Uterus (tissue), 2 donors: ENCODE measurements at regions not wholly inside any gene's neighbourhood (a gene's known extent, or its start where the extent isn't known, plus 50 kb on each side); places are given as distances from the start of the nearest gene placed in this dataset.

Source experiments
- CTCF ChIP-seq, 4 experiments: fragments of 200-600 bp in 2 of 4; fragments of 450-650 bp in 2 of 4; sonication (generic) in 2 of 4; IDR thresholded peaks; one replicate each; pipeline ENCODE4 v1.5.1; 2016 to 2019; ENCODE audit warnings: antibody characterized with exemption in 4 of 4, mild to moderate bottlenecking in 2 of 4, moderate library complexity in 1 of 4
- POLR2A ChIP-seq, 2 donors: fragments of 450-650 bp; IDR thresholded peaks; one replicate each; pipeline ENCODE4 v1.6.1; 2016; ENCODE audit warnings: antibody characterized with exemption in 2 of 2, mild to moderate bottlenecking in 1 of 2, moderate library complexity in 1 of 2

- no peak for TF ChIP-seq POLR2A (IDR thresholded peaks at IDR 0.05)
- no peak for TF ChIP-seq CTCF (IDR thresholded peaks at IDR 0.05)
Measured at GRCh38 chr11:23353611-23354010, 493.3 kb upstream of the CCDC179 start.
